ENCODE measurements at regions not wholly inside any gene's neighbourhood (a gene's known extent, or its start where the extent isn't known, plus 50 kb on each side); places are given as distances from the start of the nearest gene placed in this dataset.
A peak's percentile ranks its signal among the peaks of the same experiment; 100 is the strongest.

GRCh38 chr6:27630727-27631608 lies 158.1 kb upstream of the ZNF184 start:
- Histone ChIP-seq H2AFZ (ENCODE audit: low read length) (peak overlapping the region; percentile 72), H3K4me2 (ENCODE audit: insufficient read depth, insufficient read length, low read length) (peak overlapping the region; percentile 86), H3K56ac (ENCODE audit: insufficient read length, low read depth, low read length) (no peak overlapping the region), H3K4ac (ENCODE audit: low read depth, low read length) (no peak overlapping the region), H4K8ac (replicated peaks; ENCODE audit: insufficient read length, low read depth, low read length) (no peak overlapping the region), H2BK12ac (ENCODE audit: insufficient read length, low read depth, low read length) (no peak overlapping the region), H3T11ph (ENCODE audit: low read length) (no peak overlapping the region), H3K79me1 (ENCODE audit: insufficient read depth, low read depth, low read length, poor library complexity, severe bottlenecking) (no peaks in the 10 kb centered on the region), H4K20me1 (ENCODE audit: control insufficient read depth, insufficient read depth, insufficient read length) (no peaks in the 10 kb centered on the region), H3K27ac (ENCODE audit: insufficient read length, low read depth, low read length) (no peak overlapping the region), H2BK5ac (ENCODE audit: insufficient read length, low read length) (no peak overlapping the region), H3K27me3 (ENCODE audit: insufficient read depth, low read length) (no peaks in the 10 kb centered on the region), H3K23ac (ENCODE audit: insufficient read length, low read depth, low read length) (no peak overlapping the region), H2BK120ac (ENCODE audit: low read depth, low read length, poor library complexity, severe bottlenecking) (no peak overlapping the region), H3K9me3 (ENCODE audit: control insufficient read depth, low read depth, low read length) (no peaks in the 10 kb centered on the region), H3K79me2 (ENCODE audit: insufficient read depth, low read length) (no peaks in the 10 kb centered on the region), H4K5ac (ENCODE audit: insufficient read length, low read depth, low read length) (no peak overlapping the region), H3K14ac (ENCODE audit: insufficient read depth, low read length) (0 out of 2 replicates have a peak overlapping the region, but pooled peaks have one; percentile 4), H3K4me1 (ENCODE audit: insufficient read depth, low read length) (no peaks in the 10 kb centered on the region), H3K23me2 (ENCODE audit: insufficient read length, low read depth, low read length, poor library complexity, severe bottlenecking) (peaks cover 4% of the 10 kb centered on the region), H2BK20ac (ENCODE audit: low read depth, low read length, poor library complexity, severe bottlenecking) (no peak overlapping the region), H2AK5ac (ENCODE audit: insufficient read length, low read length) (no peak overlapping the region), H4K91ac (ENCODE audit: insufficient read length, low read depth, low read length) (no peak overlapping the region), H3K18ac (ENCODE audit: insufficient read length, low read depth, low read length) (no peak overlapping the region), H3K9ac (ENCODE audit: extremely low read depth, insufficient read length, low read length) (peak overlapping the region; percentile 48), H2BK15ac (ENCODE audit: low read depth, low read length) (no peak overlapping the region)
- peaks cover 0 to 1% (median 0%) of the 10 kb centered on the region in 3 experiments; a peak in 3 of 7 replicates for H3K36me3 Mint-ChIP-seq (ENCODE audit: insufficient read depth in 1 of 3, low read depth in 3 of 3)
- peaks cover 5 to 6% of the 10 kb centered on the region in 2 experiments for H3K4me1 Mint-ChIP-seq
- H3K27ac Mint-ChIP-seq: peak overlapping the region; percentile 69 to 94 (median 78); a peak in 3 of 7 replicates
- WGBS (ENCODE audit: extremely low coverage, insufficient read length, low lambda C conversion rate): no CpG with 5 or more reads among the region's 51 CpGs
- H3K9me3 Mint-ChIP-seq: peaks cover 0 to 4% of the 10 kb centered on the region in 2 experiments; a peak in 1 of 5 replicates
- DNase-seq: peak; percentile 90
- H3K27me3 Mint-ChIP-seq (ENCODE audit: low read depth): peaks cover 53% of the 10 kb centered on the region
- H3K4me3 Mint-ChIP-seq: peak overlapping the region; percentile 94 to 98
- TF ChIP-seq CTCF (conservative IDR thresholded peaks at IDR 0.05): peak; percentile 39; the same call in 2 of the 3 replicates
